ENCODE measurements at regions not wholly inside any gene's neighbourhood (a gene's known extent, or its start where the extent isn't known, plus 50 kb on each side); places are given as distances from the start of the nearest gene placed in this dataset.

GRCh38 chr5:57338868-57339340 is 143.7 kb downstream of the ACTBL2 start:
- Histone ChIP-seq H3K4me2 (no peak overlapping the region), H3K27ac (no peak overlapping the region)

GRCh38 chr5:57338068-57338867 is 144.3 kb downstream of the ACTBL2 start:
- no peaks in the 10 kb centered on the region for H3K4me1 ChIP-seq
- H3K27me3 ChIP-seq, result no peaks in the 10 kb centered on the region
- no peak overlapping the region for H3K4me2 ChIP-seq
- no peaks in the 10 kb centered on the region for H3K9me3 ChIP-seq
- no peak overlapping the region for H3K4me3 ChIP-seq
- no peaks in the 10 kb centered on the region for H4K20me1 ChIP-seq
- no peak overlapping the region for H3K9ac ChIP-seq
- no peak for TF ChIP-seq Cebpa-rat (IDR thresholded peaks at IDR 0.05)
- H3K36me3 ChIP-seq, result no peaks in the 10 kb centered on the region
- H3K27ac ChIP-seq, result no peak overlapping the region

More at GRCh38 chr5:57338868-57339340, 143.7 kb downstream of the ACTBL2 start:
- no peaks in the 10 kb centered on the region for H3K36me3 ChIP-seq
- H3K9ac ChIP-seq, result no peak overlapping the region
- no peak for TF ChIP-seq Cebpa-rat (IDR thresholded peaks at IDR 0.05)
- H3K4me3 ChIP-seq, result no peak overlapping the region
- H4K20me1 ChIP-seq, result no peaks in the 10 kb centered on the region
- no peaks in the 10 kb centered on the region for H3K4me1 ChIP-seq
- H3K9me3 ChIP-seq, result no peaks in the 10 kb centered on the region
- no peaks in the 10 kb centered on the region for H3K27me3 ChIP-seq

GRCh38 chr5:57335092-57335660 is 147.4 kb downstream of the ACTBL2 start:
- H3K4me1 ChIP-seq, result no peaks in the 10 kb centered on the region
- no peak overlapping the region for H3K4me2 ChIP-seq
- H3K9me3 ChIP-seq, result no peaks in the 10 kb centered on the region
- H4K20me1 ChIP-seq, result no peaks in the 10 kb centered on the region
- no peak overlapping the region for H3K27ac ChIP-seq
- H3K27me3 ChIP-seq, result no peaks in the 10 kb centered on the region
- no peak for TF ChIP-seq Cebpa-rat (IDR thresholded peaks at IDR 0.05)
- H3K36me3 ChIP-seq, result no peaks in the 10 kb centered on the region
- no peak overlapping the region for H3K4me3 ChIP-seq
- H3K9ac ChIP-seq, result no peak overlapping the region

GRCh38 chr5:57334475-57334874 is 148.1 kb downstream of the ACTBL2 start:
- no peak for TF ChIP-seq Cebpa-rat (IDR thresholded peaks at IDR 0.05)
- no peak overlapping the region for H3K27ac ChIP-seq
- no peaks in the 10 kb centered on the region for H3K4me1 ChIP-seq
- H3K4me2 ChIP-seq, result no peak overlapping the region
- no peaks in the 10 kb centered on the region for H3K36me3 ChIP-seq
- no peaks in the 10 kb centered on the region for H4K20me1 ChIP-seq
- no peak overlapping the region for H3K4me3 ChIP-seq
- no peak overlapping the region for H3K9ac ChIP-seq
- H3K9me3 ChIP-seq, result no peaks in the 10 kb centered on the region
- H3K27me3 ChIP-seq, result no peaks in the 10 kb centered on the region

- Histone ChIP-seq H3K9ac (no peak overlapping the region), H3K36me3 (no peaks in the 10 kb centered on the region), H3K4me3 (no peak overlapping the region), H3K9me3 (no peaks in the 10 kb centered on the region), H3K4me1 (no peaks in the 10 kb centered on the region), H4K20me1 (no peaks in the 10 kb centered on the region), H3K27me3 (no peaks in the 10 kb centered on the region), H3K27ac (no peak overlapping the region), H3K4me2 (no peak overlapping the region)
- TF ChIP-seq Cebpa-rat (IDR thresholded peaks at IDR 0.05), result no peak
Observed at GRCh38 chr5:57332361-57332760, 150.2 kb downstream of the ACTBL2 start.

- Histone ChIP-seq H3K4me2 (no peak overlapping the region), H3K27me3 (no peaks in the 10 kb centered on the region), H3K27ac (no peak overlapping the region), H3K4me3 (no peak overlapping the region), H3K9me3 (no peaks in the 10 kb centered on the region), H4K20me1 (no peaks in the 10 kb centered on the region), H3K9ac (no peak overlapping the region), H3K36me3 (no peaks in the 10 kb centered on the region), H3K4me1 (no peaks in the 10 kb centered on the region)
- no peak for TF ChIP-seq Cebpa-rat (IDR thresholded peaks at IDR 0.05)
Observed at GRCh38 chr5:57327561-57328367, 153.9 kb downstream of the GPBP1 start.

- no peaks in the 10 kb centered on the region for H3K4me1 ChIP-seq
- H3K36me3 ChIP-seq, result no peaks in the 10 kb centered on the region
- no peak overlapping the region for H3K9ac ChIP-seq
- no peaks in the 10 kb centered on the region for H4K20me1 ChIP-seq
- H3K27me3 ChIP-seq, result no peaks in the 10 kb centered on the region
- no peak for TF ChIP-seq Cebpa-rat (IDR thresholded peaks at IDR 0.05)
- H3K4me2 ChIP-seq, result no peak overlapping the region
- no peaks in the 10 kb centered on the region for H3K9me3 ChIP-seq
- H3K27ac ChIP-seq, result no peak overlapping the region
- H3K4me3 ChIP-seq, result no peak overlapping the region
Observed at GRCh38 chr5:57325678-57326397, 152.0 kb downstream of the GPBP1 start.

- Histone ChIP-seq H3K9me3 (no peaks in the 10 kb centered on the region), H3K27ac (no peak overlapping the region), H3K27me3 (no peaks in the 10 kb centered on the region), H3K4me2 (no peak overlapping the region), H3K4me3 (no peak overlapping the region), H3K4me1 (no peaks in the 10 kb centered on the region), H4K20me1 (no peaks in the 10 kb centered on the region), H3K36me3 (no peaks in the 10 kb centered on the region), H3K9ac (no peak overlapping the region)
- no peak for TF ChIP-seq Cebpa-rat (IDR thresholded peaks at IDR 0.05)
Observed at GRCh38 chr5:57324861-57325260, 151.0 kb downstream of the GPBP1 start.

- no peak for TF ChIP-seq Cebpa-rat (IDR thresholded peaks at IDR 0.05)
- H3K27me3 ChIP-seq, result no peaks in the 10 kb centered on the region
- no peaks in the 10 kb centered on the region for H3K4me1 ChIP-seq
- no peak overlapping the region for H3K9ac ChIP-seq
- H3K9me3 ChIP-seq, result no peaks in the 10 kb centered on the region
- H3K4me3 ChIP-seq, result no peak overlapping the region
- H3K27ac ChIP-seq, result no peak overlapping the region
- no peaks in the 10 kb centered on the region for H4K20me1 ChIP-seq
- no peaks in the 10 kb centered on the region for H3K36me3 ChIP-seq
- H3K4me2 ChIP-seq, result no peak overlapping the region
Observed at GRCh38 chr5:57324181-57324580, 150.3 kb downstream of the GPBP1 start.
